Cardiac muscle cell (in vitro differentiated cells and primary cell): ENCODE measurements at regions not wholly inside any gene's neighbourhood (a gene's known extent, or its start where the extent isn't known, plus 50 kb on each side); places are given as distances from the start of the nearest gene placed in this dataset.

ENCODE experiments used
- DNase-seq, 2 donors: peaks; one replicate each; pipeline versions ENCODE4 v3.0.0 to v3.0.0-alpha.2; 2010 to 2017; ENCODE audit warnings: low read depth in 1 of 2, low spot score in 1 of 2
- H3K27ac ChIP-seq: fragments of 200-600 bp; sonication (generic); 2 replicates; pipeline ENCODE4 v1.5.1; 2016
- H3K27me3 ChIP-seq: fragments of 200-600 bp; sonication (generic); 2 replicates; pipeline ENCODE4 v1.6.0; 2016; ENCODE audit warnings: control low read depth
- H3K36me3 ChIP-seq: fragments of 200-600 bp; sonication (generic); 2 replicates; pipeline ENCODE4 v1.5.1; 2016; ENCODE audit warnings: control low read depth
- H3K4me1 ChIP-seq: fragments of 200-600 bp; sonication (generic); 2 replicates; pipeline ENCODE4 v1.8.1; 2017; ENCODE audit warnings: low read depth, mild to moderate bottlenecking, mixed run types
- H3K4me3 ChIP-seq: fragments of 200-600 bp; sonication (generic); 2 replicates; pipeline ENCODE4 v1.5.1; 2016; ENCODE audit warnings: mild to moderate bottlenecking
- H3K9me3 ChIP-seq: fragments of 200-600 bp; sonication (generic); 2 replicates; pipeline ENCODE4 v1.5.1; 2017; ENCODE audit warnings: low read depth, mild to moderate bottlenecking, control low read depth
- TF ChIP-seq, protein P1 (sequence below): IDR thresholded peaks from 2 replicates; pipeline ENCODE4 v1.5.1; 2012; ENCODE audit warnings: low read depth, mild to moderate bottlenecking, low read length

DNA sequence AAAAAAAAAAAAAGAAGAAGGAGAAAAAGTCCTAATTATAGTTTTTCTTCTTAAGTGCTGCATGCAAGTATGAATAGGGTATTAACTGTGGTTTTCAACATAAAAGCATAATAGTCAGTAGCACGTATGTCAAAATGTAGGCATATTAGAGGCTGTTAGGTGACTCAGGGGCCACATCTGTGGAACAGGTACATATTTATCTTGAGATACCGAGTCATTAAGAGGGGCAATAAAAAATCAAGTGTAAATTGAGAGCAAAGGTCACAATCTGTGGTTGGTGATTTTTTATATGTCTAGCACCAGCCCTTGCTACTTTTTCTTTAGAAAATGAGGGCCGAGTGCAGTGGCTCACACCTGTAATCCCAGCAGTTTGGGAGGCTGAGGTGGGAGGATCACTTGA, 1113.8 kb upstream of the RBFOX1 start:
- H3K36me3 ChIP-seq: no peaks in the 10 kb centered on the region
- TF ChIP-seq, protein P1, sequence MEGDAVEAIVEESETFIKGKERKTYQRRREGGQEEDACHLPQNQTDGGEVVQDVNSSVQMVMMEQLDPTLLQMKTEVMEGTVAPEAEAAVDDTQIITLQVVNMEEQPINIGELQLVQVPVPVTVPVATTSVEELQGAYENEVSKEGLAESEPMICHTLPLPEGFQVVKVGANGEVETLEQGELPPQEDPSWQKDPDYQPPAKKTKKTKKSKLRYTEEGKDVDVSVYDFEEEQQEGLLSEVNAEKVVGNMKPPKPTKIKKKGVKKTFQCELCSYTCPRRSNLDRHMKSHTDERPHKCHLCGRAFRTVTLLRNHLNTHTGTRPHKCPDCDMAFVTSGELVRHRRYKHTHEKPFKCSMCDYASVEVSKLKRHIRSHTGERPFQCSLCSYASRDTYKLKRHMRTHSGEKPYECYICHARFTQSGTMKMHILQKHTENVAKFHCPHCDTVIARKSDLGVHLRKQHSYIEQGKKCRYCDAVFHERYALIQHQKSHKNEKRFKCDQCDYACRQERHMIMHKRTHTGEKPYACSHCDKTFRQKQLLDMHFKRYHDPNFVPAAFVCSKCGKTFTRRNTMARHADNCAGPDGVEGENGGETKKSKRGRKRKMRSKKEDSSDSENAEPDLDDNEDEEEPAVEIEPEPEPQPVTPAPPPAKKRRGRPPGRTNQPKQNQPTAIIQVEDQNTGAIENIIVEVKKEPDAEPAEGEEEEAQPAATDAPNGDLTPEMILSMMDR: no peak
- no peak for DNase-seq
- no peak overlapping the region for H3K27ac ChIP-seq
- no peaks in the 10 kb centered on the region for H3K9me3 ChIP-seq
- H3K27me3 ChIP-seq: no peaks in the 10 kb centered on the region
- H3K4me3 ChIP-seq: no peak overlapping the region
- H3K4me1 ChIP-seq: no peaks in the 10 kb centered on the region

DNA sequence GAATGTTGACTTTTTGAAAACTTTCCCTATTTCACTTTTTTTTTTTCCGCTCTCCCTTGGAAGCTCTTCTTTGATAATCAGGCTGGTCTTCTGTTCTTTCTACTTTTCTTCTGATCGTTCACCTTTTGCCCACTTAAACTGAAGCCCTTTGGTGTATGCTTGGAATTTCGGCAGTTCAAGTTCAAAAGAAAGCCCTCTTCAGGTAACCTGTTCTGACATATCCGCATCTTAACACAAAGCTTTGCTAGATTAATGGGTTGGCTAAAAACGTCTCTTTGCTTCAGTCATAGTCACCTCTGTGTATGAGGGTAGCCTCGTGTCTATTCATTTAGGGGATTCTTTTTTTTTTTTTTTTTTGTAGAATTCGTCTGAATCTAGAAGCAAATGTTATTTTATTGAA, 1115.8 kb upstream of the RBFOX1 start:
- H3K4me1 ChIP-seq: no peaks in the 10 kb centered on the region
- no peaks in the 10 kb centered on the region for H3K9me3 ChIP-seq
- no peaks in the 10 kb centered on the region for H3K27me3 ChIP-seq
- H3K36me3 ChIP-seq: no peaks in the 10 kb centered on the region
- no peak overlapping the region for H3K27ac ChIP-seq
- H3K4me3 ChIP-seq: no peak overlapping the region
- no peak for DNase-seq
- TF ChIP-seq, protein P1: no peak

DNA sequence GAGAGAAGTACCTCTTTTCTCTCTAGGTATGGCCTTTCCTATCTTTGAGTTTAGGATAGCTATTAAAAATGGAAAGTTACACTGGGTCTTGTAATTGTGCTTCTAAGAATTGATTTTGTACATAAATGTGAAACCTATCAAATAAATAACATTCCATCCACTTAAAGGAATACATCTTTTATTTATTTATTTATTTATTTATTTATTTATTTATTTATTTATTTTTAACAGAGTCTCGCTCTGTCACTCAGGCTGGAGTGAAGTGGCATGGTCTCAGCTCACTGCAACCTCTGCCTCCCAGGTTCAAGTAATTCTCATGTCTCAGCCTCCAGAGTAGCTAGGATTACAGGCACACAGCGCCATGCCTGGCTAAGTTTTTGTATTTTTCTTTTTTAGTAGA, 1114.0 kb upstream of the EEF2KMT start:
- Histone ChIP-seq H3K4me3 (no peak overlapping the region), H3K4me1 (peaks cover 4% of the 10 kb centered on the region), H3K9me3 (no peaks in the 10 kb centered on the region), H3K27me3 (no peaks in the 10 kb centered on the region), H3K27ac (no peak overlapping the region), H3K36me3 (no peaks in the 10 kb centered on the region)
- DNase-seq: no peak
- TF ChIP-seq, protein P1: no peak

DNA sequence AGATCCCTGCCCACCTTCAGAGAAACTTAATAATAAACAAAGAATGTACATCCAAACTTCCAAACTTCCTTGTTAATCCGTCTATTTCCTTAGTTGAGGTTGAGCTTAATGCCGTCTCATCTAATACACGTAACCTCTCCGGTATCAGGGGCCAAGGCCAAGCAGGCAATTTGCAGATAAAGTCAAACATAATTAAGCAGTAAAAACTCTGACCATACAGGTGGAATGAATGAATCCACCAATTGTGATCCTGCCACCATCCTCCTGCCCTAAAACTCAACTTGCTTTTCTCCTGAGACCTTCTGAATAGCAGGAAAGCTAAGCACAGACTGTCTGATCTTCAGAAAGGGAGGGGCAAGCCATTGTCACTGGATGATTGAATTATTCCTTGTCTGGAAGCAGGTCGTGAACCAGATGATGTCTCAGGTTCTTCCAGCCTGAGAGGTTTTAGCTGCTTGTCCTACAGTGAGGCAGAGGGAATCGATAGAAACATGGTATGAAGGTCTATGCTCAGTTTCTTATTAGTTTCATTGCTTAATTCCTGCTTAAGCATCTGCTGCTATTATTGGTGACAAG, 1111.8 kb upstream of the EEF2KMT start:
- H3K4me1 ChIP-seq: peaks cover 4% of the 10 kb centered on the region
- H3K27me3 ChIP-seq: no peaks in the 10 kb centered on the region
- no peak overlapping the region for H3K4me3 ChIP-seq
- H3K36me3 ChIP-seq: no peaks in the 10 kb centered on the region
- H3K9me3 ChIP-seq: no peaks in the 10 kb centered on the region
- TF ChIP-seq, protein P1: no peak
- H3K27ac ChIP-seq: no peak overlapping the region
- DNase-seq: no peak

DNA sequence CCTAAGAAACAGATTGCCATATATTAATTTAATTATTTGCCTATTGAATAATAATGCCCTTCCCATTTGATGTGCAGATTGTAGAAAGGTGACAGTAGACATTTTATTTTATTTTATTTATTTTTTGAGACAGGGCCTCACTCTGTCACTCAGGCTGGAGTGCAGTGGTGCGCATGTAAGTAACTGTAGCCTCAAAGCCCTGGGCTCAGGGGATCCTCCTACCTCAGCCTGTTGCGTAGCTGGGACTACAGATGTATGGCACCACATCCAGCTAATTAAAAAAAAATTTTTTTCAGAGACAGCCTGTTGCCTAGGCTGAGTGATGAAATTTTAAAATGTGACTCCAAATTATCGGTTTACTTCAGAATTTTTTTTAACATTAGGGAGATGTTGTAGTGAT, 1110.0 kb upstream of the EEF2KMT start:
- H3K9me3 ChIP-seq: no peaks in the 10 kb centered on the region
- no peak overlapping the region for H3K27ac ChIP-seq
- H3K4me3 ChIP-seq: no peak overlapping the region
- DNase-seq: no peak
- TF ChIP-seq, protein P1: no peak
- no peaks in the 10 kb centered on the region for H3K36me3 ChIP-seq
- H3K27me3 ChIP-seq: no peaks in the 10 kb centered on the region
- peaks cover 4% of the 10 kb centered on the region for H3K4me1 ChIP-seq

DNA sequence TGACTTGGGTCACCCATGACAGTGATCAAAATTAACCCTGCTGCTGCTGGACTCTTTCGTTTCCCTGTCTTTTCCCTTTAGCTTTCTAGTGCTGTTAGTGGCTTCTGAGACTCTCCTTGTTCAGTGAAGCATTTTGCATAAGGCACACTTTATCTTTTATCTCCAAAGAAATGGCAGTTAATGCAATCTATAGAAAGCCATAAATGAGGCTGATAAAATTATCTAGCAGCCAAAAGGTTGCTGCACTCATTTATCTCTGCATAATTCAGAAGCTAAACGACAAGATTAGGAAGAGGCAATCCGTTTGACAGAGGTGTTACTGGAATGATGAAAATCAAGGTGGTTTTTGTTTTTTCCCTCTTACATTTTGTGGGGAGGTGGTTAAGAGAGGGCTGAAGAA, 1109.5 kb upstream of the EEF2KMT start:
- Histone ChIP-seq H3K4me1 (peaks cover 4% of the 10 kb centered on the region), H3K4me3 (no peak overlapping the region), H3K27ac (no peak overlapping the region), H3K36me3 (no peaks in the 10 kb centered on the region), H3K27me3 (no peaks in the 10 kb centered on the region), H3K9me3 (no peaks in the 10 kb centered on the region)
- DNase-seq: no peak
- TF ChIP-seq, protein P1: no peak
